DND-41 (cell line): ENCODE measurements at regions not wholly inside any gene's neighbourhood (a gene's known extent, or its start where the extent isn't known, plus 50 kb on each side); places are given as distances from the start of the nearest gene placed in this dataset.

ENCODE experiments used
- ATAC-seq: fragments of 200-7000 bp; cut with Tn5 transposase; 3 replicates; pipeline ENCODE4 v1.9.1; 2021; ENCODE audit warnings: low read depth; ENCODE audit not compliant: insufficient read depth
- DNase-seq: peaks from one replicate; pipeline ENCODE4 v3.0.0-alpha.2; 2020
- H2AFZ ChIP-seq: 2 replicates; pipeline ENCODE4 v1.6.0; 2012; ENCODE audit warnings: low read depth, low read length
- H3K27ac ChIP-seq: 2 replicates; pipeline ENCODE4 v1.5.1; 2012; ENCODE audit warnings: low read length, inconsistent platforms
- H3K27me3 ChIP-seq: fragments of 200-600 bp; sonication (generic); 2 replicates; pipeline ENCODE4 v1.6.0; 2012; ENCODE audit warnings: low read length, mild to moderate bottlenecking, inconsistent platforms; ENCODE audit not compliant: insufficient read depth, poor library complexity
- H3K36me3 ChIP-seq: 2 replicates; pipeline ENCODE4 v1.5.1; 2012; ENCODE audit warnings: low read length, inconsistent platforms; ENCODE audit not compliant: insufficient read depth
- H3K4me1 ChIP-seq: 2 replicates; pipeline ENCODE4 v1.5.1; 2012; ENCODE audit warnings: mild to moderate bottlenecking, low read length; ENCODE audit not compliant: insufficient read depth
- H3K4me2 ChIP-seq: 2 replicates; pipeline ENCODE4 v1.6.0; 2012; ENCODE audit warnings: mild to moderate bottlenecking, moderate library complexity, low read length, inconsistent platforms; ENCODE audit not compliant: insufficient read depth
- H3K4me3 ChIP-seq, 2 experiments: fragments of 200-600 bp in 1 of 2; shearing (Covaris generic) in 1 of 2; 2 replicates each; pipeline ENCODE4 v1.5.1; 2012 to 2016; ENCODE audit warnings: inconsistent platforms in 2 of 2, low read length in 2 of 2, mild to moderate bottlenecking in 2 of 2, low read depth in 1 of 2, moderate library complexity in 1 of 2
- H3K79me2 ChIP-seq: 2 replicates; pipeline ENCODE4 v1.6.0; 2012; ENCODE audit warnings: low read length, inconsistent platforms; ENCODE audit not compliant: insufficient read depth
- H3K9ac ChIP-seq: 2 replicates; pipeline ENCODE4 v1.6.0; 2012; ENCODE audit warnings: low read depth, mild to moderate bottlenecking, inconsistent platforms, low read length, moderate library complexity
- H3K9me3 ChIP-seq: 2 replicates; pipeline ENCODE4 v1.5.1; 2012; ENCODE audit warnings: low read length, moderate library complexity, mild to moderate bottlenecking, inconsistent platforms; ENCODE audit not compliant: insufficient read depth, severe bottlenecking
- H4K20me1 ChIP-seq: 2 replicates; pipeline ENCODE4 v1.6.0; 2012; ENCODE audit warnings: low read length; ENCODE audit not compliant: insufficient read depth
- EZH2 ChIP-seq: IDR thresholded peaks from 3 replicates; pipeline ENCODE4 v1.6.1; 2012; ENCODE audit warnings: borderline replicate concordance, low read depth, mild to moderate bottlenecking, moderate library complexity, low read length, inconsistent platforms; ENCODE audit not compliant: severe bottlenecking
- TF ChIP-seq, protein P1 (sequence below): IDR thresholded peaks from 2 replicates; pipeline ENCODE4 v1.5.1; 2012; ENCODE audit warnings: borderline replicate concordance, low read length, moderate library complexity, mild to moderate bottlenecking; ENCODE audit not compliant: poor library complexity, severe bottlenecking; ENCODE audit errors: extremely low read depth

DNA sequence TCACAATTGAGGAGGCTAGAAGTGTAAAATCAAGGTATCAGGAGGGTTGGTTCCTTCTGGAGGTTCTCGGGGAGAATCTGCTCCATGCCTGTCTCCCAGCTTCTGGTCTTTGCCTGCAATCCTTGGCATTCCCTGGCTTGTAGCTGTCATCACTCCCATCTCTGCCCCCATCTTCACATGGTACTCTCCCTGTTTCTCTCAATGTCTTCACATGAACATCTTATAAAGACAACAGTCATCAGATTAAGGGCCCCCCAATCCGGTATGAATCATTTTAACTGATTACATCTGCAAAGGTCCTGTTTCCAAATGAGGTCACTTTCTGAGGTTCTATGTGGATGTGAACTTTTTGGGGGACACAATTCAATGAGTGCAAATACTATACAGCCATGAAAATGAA, 113.0 kb upstream of the GALNT15 start:
- H3K79me2 ChIP-seq = no peaks in the 10 kb centered on the region
- ATAC-seq (no peak), DNase-seq (no peak)
- no peak overlapping the region for H3K4me2 ChIP-seq
- TF ChIP-seq EZH2 = no peak
- TF ChIP-seq, protein P1, sequence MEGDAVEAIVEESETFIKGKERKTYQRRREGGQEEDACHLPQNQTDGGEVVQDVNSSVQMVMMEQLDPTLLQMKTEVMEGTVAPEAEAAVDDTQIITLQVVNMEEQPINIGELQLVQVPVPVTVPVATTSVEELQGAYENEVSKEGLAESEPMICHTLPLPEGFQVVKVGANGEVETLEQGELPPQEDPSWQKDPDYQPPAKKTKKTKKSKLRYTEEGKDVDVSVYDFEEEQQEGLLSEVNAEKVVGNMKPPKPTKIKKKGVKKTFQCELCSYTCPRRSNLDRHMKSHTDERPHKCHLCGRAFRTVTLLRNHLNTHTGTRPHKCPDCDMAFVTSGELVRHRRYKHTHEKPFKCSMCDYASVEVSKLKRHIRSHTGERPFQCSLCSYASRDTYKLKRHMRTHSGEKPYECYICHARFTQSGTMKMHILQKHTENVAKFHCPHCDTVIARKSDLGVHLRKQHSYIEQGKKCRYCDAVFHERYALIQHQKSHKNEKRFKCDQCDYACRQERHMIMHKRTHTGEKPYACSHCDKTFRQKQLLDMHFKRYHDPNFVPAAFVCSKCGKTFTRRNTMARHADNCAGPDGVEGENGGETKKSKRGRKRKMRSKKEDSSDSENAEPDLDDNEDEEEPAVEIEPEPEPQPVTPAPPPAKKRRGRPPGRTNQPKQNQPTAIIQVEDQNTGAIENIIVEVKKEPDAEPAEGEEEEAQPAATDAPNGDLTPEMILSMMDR = no peak
- H3K36me3 ChIP-seq = no peaks in the 10 kb centered on the region
- H2AFZ ChIP-seq = no peak overlapping the region
- H3K9ac ChIP-seq = no peak overlapping the region
- 0 out of 2 replicates have a peak, but pooled peaks cover 2% of the 10 kb centered on the region for H3K4me1 ChIP-seq
- H3K9me3 ChIP-seq = no peaks in the 10 kb centered on the region
- no peak overlapping the region for H3K27ac ChIP-seq
- H3K4me3 ChIP-seq = no peak overlapping the region
- no peaks in the 10 kb centered on the region for H4K20me1 ChIP-seq
- peaks cover 9% of the 10 kb centered on the region for H3K27me3 ChIP-seq

DNA sequence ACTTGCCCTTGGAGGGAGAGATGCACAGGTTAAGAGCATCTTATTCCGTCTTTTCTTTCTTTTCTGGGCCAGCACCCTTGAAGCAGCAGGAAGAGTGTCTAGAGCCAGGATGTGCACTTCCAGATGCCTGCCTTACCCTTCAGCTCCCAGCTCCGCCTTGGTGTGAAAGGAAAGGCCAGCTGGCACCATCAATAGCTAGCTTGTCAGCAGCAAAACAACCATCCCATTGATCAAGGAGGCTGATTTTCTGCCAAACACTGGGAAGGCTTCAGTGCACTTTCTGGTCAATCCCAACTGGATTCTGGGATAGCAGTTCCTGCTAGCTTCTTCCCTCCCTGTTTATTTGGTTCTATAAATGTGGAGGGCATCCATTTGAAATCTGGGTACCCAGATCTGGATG, 110.9 kb upstream of the GALNT15 start:
- no peak overlapping the region for H3K4me3 ChIP-seq
- H2AFZ ChIP-seq = no peak overlapping the region
- no peak overlapping the region for H3K9ac ChIP-seq
- no peaks in the 10 kb centered on the region for H3K79me2 ChIP-seq
- no peak for ATAC-seq
- no peaks in the 10 kb centered on the region for H3K9me3 ChIP-seq
- H3K27me3 ChIP-seq = peaks cover 18% of the 10 kb centered on the region
- no peaks in the 10 kb centered on the region for H4K20me1 ChIP-seq
- H3K4me2 ChIP-seq = no peak overlapping the region
- no peak for DNase-seq
- TF ChIP-seq, protein P1 = no peak
- no peak for TF ChIP-seq EZH2
- no peaks in the 10 kb centered on the region for H3K36me3 ChIP-seq
- no peak overlapping the region for H3K27ac ChIP-seq
- 0 out of 2 replicates have a peak, but pooled peaks cover 2% of the 10 kb centered on the region for H3K4me1 ChIP-seq

DNA sequence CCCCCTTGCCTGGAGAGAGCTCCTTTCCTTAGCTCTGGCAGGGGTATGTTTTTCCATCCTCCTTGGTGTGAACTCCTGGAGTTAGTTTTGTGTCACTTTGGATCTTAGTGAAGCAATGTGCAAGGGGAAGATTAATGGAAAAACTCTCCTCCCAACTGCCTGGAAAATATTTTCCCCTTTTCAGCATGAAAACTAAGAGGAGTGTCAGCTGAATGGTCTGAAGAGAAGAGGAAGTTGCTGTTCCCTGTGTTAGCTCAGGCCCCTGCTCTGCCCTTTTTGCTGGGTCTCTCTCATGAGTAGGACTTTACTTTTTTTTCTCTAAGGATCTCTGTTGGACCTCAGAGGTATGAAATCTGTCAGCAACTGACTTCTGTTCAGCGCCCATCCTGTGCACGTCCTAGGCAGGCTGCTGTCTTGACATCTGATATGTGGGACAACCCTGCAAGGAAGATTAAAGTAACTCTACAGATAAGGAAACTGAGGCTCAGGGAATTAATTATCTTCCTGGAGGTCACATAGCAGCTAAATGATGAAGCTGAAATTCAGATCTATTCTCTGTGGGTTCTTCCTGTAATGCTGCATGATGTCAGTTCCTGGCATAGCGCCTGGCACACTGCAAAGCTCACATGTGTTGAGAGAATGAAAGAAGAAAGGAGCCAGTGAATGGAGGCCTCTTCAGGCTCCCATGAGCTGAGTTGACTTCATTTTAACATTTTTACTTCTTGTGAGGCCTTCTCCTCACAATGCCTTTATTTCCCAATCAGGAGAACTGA, 109.7 kb upstream of the GALNT15 start:
- Histone ChIP-seq H3K4me3 (no peak overlapping the region), H3K27me3 (peaks cover 18% of the 10 kb centered on the region), H3K4me1 (0 out of 2 replicates have a peak, but pooled peaks cover 2% of the 10 kb centered on the region), H3K9ac (no peak overlapping the region), H3K4me2 (no peak overlapping the region), H3K9me3 (no peaks in the 10 kb centered on the region), H2AFZ (peak overlapping the region; percentile 36; the same call in 1 of the 2 replicates), H3K27ac (no peak overlapping the region), H3K79me2 (no peaks in the 10 kb centered on the region), H4K20me1 (no peaks in the 10 kb centered on the region), H3K36me3 (no peaks in the 10 kb centered on the region)
- TF ChIP-seq EZH2 = no peak
- TF ChIP-seq, protein P1 = no peak
- ATAC-seq (peak; percentile 65), DNase-seq (peak; percentile 21)
